ENCODE measurements at regions not wholly inside any gene's neighbourhood (a gene's known extent, or its start where the extent isn't known, plus 50 kb on each side); places are given as distances from the start of the nearest gene placed in this dataset.

GRCh38 chr11:122234780-122235179, 118.8 kb upstream of the BLID start:
- WGBS (ENCODE audit: insufficient coverage), result no CpG with 5 or more reads among the region's 3 CpGs
- no peak overlapping the region for H3K27ac ChIP-seq (ENCODE audit: low read length)
- H3K9me3 ChIP-seq (ENCODE audit: control insufficient read depth, insufficient read depth, low read length), result no peaks in the 10 kb centered on the region
- Mint-ChIP-seq H3K27ac (no peak overlapping the region), H3K4me1 (no peaks in the 10 kb centered on the region), H3K36me3 (no peaks in the 10 kb centered on the region), H3K27me3 (ENCODE audit: low read depth in 2 of 2) (no peaks in the 10 kb centered on the region), H3K9me3 (peaks cover 0 to 2% of the 10 kb centered on the region in 2 donors), H3K4me3 (no peak overlapping the region)
- DNase-seq (no peak), ATAC-seq (no peak)
- H3K27me3 ChIP-seq (ENCODE audit: control insufficient read depth, insufficient read depth, low read length), result no peaks in the 10 kb centered on the region
- H3K36me3 ChIP-seq (ENCODE audit: control insufficient read depth, insufficient read depth, low read length), result no peaks in the 10 kb centered on the region
- intact Hi-C loops (cut with micrococcal nuclease), result no loop called here
- H3K4me3 ChIP-seq (ENCODE audit: low read length), result no peak overlapping the region
- H3K4me1 ChIP-seq (ENCODE audit: control insufficient read depth, insufficient read depth, low read length), result no peaks in the 10 kb centered on the region
- no peak for TF ChIP-seq CTCF (IDR thresholded peaks at IDR 0.05)

GRCh38 chr11:122234257-122234656, 118.2 kb upstream of the BLID start:
- no peaks in the 10 kb centered on the region for H3K4me1 Mint-ChIP-seq

GRCh38 chr11:122232985-122233384, 117.0 kb upstream of the BLID start:
- Histone ChIP-seq H3K27ac (ENCODE audit: low read length) (no peak overlapping the region), H3K36me3 (ENCODE audit: control insufficient read depth, insufficient read depth, low read length) (no peaks in the 10 kb centered on the region), H3K27me3 (ENCODE audit: control insufficient read depth, insufficient read depth, low read length) (no peaks in the 10 kb centered on the region), H3K9me3 (ENCODE audit: control insufficient read depth, insufficient read depth, low read length) (no peaks in the 10 kb centered on the region), H3K4me1 (ENCODE audit: control insufficient read depth, insufficient read depth, low read length) (no peaks in the 10 kb centered on the region), H3K4me3 (ENCODE audit: low read length) (no peak overlapping the region)
- Mint-ChIP-seq H3K36me3 (no peaks in the 10 kb centered on the region), H3K27me3 (ENCODE audit: low read depth in 2 of 2) (peaks cover 0 to 2% of the 10 kb centered on the region in 2 donors), H3K4me3 (no peak overlapping the region), H3K27ac (no peak overlapping the region), H3K9me3 (no peaks in the 10 kb centered on the region), H3K4me1 (no peaks in the 10 kb centered on the region)
- intact Hi-C loops (cut with micrococcal nuclease), result no loop called here
- 95% methylated on average over 4 of the region's 4 CpGs for WGBS (ENCODE audit: insufficient coverage)
- no peak for DNase-seq
- ATAC-seq, result no peak
- no peak for TF ChIP-seq CTCF (IDR thresholded peaks at IDR 0.05)

More at GRCh38 chr11:122234257-122234656, 118.2 kb upstream of the BLID start:
- no peak overlapping the region for H3K4me3 Mint-ChIP-seq
- no peak overlapping the region for H3K4me3 ChIP-seq (ENCODE audit: low read length)
- no peaks in the 10 kb centered on the region for H3K36me3 Mint-ChIP-seq
- H3K36me3 ChIP-seq (ENCODE audit: control insufficient read depth, insufficient read depth, low read length), result no peaks in the 10 kb centered on the region
- no peak for TF ChIP-seq CTCF (IDR thresholded peaks at IDR 0.05)
- DNase-seq (no peak), ATAC-seq (no peak)
- H3K9me3 Mint-ChIP-seq, result peaks cover 0 to 2% of the 10 kb centered on the region in 2 donors
- H3K27ac Mint-ChIP-seq, result no peak overlapping the region
- intact Hi-C loops (cut with micrococcal nuclease), result no loop called here
- H3K9me3 ChIP-seq (ENCODE audit: control insufficient read depth, insufficient read depth, low read length), result no peaks in the 10 kb centered on the region
- H3K27me3 ChIP-seq (ENCODE audit: control insufficient read depth, insufficient read depth, low read length), result no peaks in the 10 kb centered on the region
- H3K27ac ChIP-seq (ENCODE audit: low read length), result no peak overlapping the region
- H3K27me3 Mint-ChIP-seq (ENCODE audit: low read depth in 2 of 2), result peaks cover 0 to 1% of the 10 kb centered on the region in 2 donors
- no peaks in the 10 kb centered on the region for H3K4me1 ChIP-seq (ENCODE audit: control insufficient read depth, insufficient read depth, low read length)

GRCh38 chr11:122230385-122230755, 114.4 kb upstream of the BLID start:
- no peaks in the 10 kb centered on the region for H3K4me1 Mint-ChIP-seq
- intact Hi-C loops (cut with micrococcal nuclease), result no loop called here
- H3K9me3 Mint-ChIP-seq, result no peaks in the 10 kb centered on the region
- no peaks in the 10 kb centered on the region for H3K36me3 Mint-ChIP-seq
- peaks cover 0 to 7% of the 10 kb centered on the region in 2 donors for H3K27me3 Mint-ChIP-seq (ENCODE audit: low read depth in 2 of 2)
- no peak for TF ChIP-seq CTCF (IDR thresholded peaks at IDR 0.05)
- Histone ChIP-seq H3K36me3 (ENCODE audit: control insufficient read depth, insufficient read depth, low read length) (no peaks in the 10 kb centered on the region), H3K4me3 (ENCODE audit: low read length) (no peak overlapping the region), H3K27ac (ENCODE audit: low read length) (no peak overlapping the region), H3K9me3 (ENCODE audit: control insufficient read depth, insufficient read depth, low read length) (no peaks in the 10 kb centered on the region), H3K4me1 (ENCODE audit: control insufficient read depth, insufficient read depth, low read length) (no peaks in the 10 kb centered on the region), H3K27me3 (ENCODE audit: control insufficient read depth, insufficient read depth, low read length) (no peaks in the 10 kb centered on the region)
- no peak overlapping the region for H3K4me3 Mint-ChIP-seq
- ATAC-seq (no peak), DNase-seq (no peak)
- no peak overlapping the region for H3K27ac Mint-ChIP-seq
- 84% methylated on average over 7 of the region's 7 CpGs for WGBS (ENCODE audit: insufficient coverage)

Data from natural killer cell (primary cell).